Hypothalamus (tissue), 51 donors: ENCODE measurements at regions not wholly inside any gene's neighbourhood (a gene's known extent, or its start where the extent isn't known, plus 50 kb on each side); places are given as distances from the start of the nearest gene placed in this dataset.

ENCODE experiments used
- DNase-seq, 51 donors: peaks; one replicate each; lab custom pipeline; 2025; lab: John Stamatoyannopoulos, UW

DNA sequence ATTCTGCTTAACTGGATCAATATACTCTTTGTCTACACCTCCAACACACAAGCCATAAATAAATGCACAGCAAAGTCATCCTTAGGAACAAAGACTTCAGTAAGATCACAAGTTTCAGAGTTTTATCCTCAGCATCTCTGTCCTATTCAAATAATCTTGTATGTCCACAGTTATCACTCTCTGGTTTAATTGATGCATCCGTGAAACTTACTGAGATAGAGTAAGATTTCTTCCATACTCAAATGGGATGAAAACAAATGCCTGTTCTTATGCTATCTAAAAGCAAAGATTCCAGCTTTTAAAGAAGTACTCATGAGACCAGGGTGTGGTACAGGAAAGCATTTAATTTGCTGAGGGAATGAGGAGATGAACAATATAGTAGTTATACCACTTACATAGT lies 184.6 kb upstream of the SLC7A11 start:
- no peak for DNase-seq

GRCh38 chr4:138420471-138420870 lies 178.3 kb upstream of the SLC7A11 start:
- DNase-seq, result no peak

GRCh38 chr4:138414202-138414601 lies 172.1 kb upstream of the SLC7A11 start:
- DNase-seq, result no peak

DNA sequence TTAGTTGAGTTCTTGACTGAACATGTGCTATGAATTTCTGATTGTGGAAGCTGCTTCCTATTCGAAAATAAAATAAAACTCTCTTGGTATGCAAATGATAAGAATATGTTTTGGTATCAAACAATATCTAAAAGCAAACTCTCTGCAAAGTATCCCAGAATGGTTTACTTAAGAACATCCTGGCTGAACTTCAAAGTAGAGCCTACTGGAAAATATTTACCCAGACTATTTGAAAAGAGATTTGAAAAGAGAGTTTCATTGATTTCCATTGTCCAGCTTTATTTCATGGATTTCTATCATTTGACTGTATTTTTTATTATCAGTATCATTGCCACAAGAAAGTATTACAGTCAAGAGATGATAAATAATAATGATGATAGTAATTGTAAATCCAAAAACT lies 171.1 kb upstream of the SLC7A11 start:
- no peak for DNase-seq

DNA sequence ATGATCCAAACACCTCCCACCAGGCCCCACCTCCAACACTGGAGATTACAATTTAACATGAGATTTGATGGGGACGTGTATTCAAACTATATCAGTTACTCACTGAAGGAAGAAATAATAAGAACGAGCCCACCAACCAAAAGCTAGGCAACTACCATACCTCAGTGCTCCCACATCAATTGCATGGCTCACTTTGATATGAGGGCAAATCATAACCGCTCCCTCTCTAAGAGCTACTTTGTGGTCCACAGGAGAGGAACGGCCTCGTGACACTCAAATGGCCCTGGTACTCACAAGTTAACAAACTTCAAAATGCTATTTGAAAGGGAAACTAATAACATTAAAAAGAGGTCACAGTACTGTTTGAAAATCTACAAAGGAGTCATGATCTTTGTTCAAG lies 170.7 kb upstream of the SLC7A11 start:
- DNase-seq, result no peak

DNA sequence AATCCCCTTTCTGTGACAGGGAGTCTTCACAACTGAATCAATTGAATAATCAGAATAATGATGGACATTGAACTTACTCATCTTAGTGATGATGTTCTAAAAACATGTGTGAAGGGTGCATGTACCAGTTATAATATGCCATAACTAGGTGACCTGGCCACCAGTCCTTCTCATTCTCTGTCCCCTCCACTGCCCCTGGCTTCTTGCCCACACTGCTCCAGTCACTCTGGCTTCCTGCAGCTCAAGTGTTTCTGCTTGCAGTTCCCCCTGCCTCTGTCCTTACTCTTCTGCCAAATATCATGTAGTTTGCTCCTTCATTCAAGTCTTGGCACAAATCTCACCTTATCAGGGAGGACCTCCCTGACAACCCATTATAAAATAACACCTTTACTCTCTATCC lies 168.1 kb upstream of the SLC7A11 start:
- peak in 1 of 51 donors; percentile 8 for DNase-seq

DNA sequence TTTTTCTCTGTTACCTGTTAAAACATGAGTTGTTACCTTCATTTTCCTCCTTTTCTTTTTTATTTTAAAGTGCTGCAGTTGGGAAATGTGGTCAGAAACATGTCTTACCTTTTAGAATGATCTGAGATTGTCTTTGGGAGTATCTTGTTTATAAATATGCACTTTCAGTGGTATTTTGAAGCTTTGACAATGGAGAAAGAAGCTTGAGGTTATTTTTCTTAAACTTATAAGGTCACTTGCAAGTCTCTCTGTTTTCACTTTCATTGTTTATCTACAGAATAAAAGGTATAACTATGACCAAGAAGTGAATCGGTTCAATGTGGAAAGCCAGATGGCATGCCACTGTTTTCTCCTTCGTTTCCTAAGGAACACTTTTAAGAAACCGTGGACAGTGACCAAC lies 167.5 kb upstream of the SLC7A11 start:
- DNase-seq, result no peak

DNA sequence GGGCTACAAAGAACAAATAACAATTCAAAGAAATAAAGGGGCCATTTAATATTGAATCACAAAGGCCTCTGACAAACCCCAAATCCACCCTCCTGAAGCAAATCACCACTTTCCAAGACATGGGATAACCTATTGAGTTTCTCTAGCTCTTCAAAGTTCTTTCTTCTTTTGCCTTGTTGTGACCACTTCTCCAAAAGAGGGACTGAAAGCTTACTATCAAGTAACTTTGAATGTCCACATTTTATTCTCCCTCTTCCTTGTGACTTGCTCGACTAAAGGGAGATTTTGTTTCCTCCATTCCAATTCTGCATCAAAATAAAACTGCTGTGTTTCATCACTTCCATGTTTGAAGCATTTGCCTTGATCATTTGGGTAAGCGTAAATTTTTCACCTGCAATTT lies 166.6 kb upstream of the SLC7A11 start:
- no peak for DNase-seq

DNA sequence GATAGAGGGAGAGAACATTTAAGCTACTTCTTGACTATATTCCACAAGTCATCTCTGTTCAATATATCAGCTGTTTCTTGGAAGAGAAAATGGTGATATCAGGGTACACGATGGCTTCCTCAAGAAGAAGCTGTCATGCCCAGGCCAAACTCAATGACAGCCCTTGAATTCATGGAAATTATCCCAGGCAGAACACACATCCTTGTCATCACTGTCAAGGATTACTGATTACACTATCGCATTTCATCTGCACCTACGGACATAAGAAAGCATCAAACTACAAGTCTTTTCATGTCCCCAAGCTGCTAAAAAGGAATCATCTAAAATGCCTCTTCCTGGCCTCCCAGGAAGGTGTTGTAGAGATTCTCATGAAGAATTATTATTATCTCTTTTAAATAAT lies 165.2 kb upstream of the SLC7A11 start:
- DNase-seq, result no peak

- no peak for DNase-seq
Observed at GRCh38 chr4:138406876-138407275, 164.7 kb upstream of the SLC7A11 start.

DNA sequence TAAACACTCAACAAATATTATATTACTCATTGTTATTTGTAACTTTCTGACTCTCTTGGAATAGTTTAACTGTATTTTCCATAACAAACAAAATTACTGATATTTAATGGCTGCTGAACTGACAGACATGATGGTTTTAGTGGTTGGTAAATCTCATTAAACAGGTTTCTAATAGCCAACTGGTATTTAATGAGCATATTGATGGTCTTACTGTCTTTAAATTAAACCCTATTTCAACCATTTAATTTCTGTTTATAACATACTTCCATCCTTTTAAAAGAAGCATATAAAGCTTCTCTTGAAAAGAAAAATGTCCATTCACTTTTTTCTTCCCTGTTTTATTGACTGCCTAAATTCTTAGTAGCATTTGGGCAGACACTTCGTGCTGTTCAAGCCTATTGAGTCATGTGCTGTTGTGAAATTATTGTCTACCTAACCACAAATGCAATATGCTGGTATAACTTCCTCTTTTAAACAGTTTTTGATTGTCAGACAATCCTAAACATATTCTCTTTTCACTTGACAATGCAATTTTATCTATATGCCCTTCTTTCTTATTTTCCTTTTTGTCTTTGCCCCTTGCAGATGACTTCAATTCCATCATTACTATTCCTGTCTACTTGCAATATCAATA lies 163.9 kb upstream of the SLC7A11 start:
- no peak for DNase-seq

- DNase-seq, result no peak
Observed at GRCh38 chr4:138405466-138405891, 163.3 kb upstream of the SLC7A11 start.

DNA sequence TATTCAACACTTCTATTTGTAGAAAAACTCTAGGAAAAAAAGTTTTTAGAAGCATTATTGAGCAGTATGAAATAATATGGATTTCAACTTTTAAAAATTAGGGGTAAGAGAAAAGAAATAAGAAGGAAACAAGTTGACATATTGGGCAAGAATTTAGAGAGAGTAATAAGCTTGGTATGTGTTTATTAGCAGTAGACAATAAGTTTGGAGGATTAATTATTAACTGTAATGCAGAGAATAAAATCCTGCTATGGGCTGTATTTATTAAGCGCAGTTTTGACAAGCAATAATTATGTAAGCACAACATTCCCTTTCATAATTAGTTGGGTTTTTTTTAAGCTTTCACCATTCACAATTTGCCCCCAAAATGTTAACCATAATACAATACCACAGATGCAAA lies 162.7 kb upstream of the SLC7A11 start:
- no peak for DNase-seq

- no peak for DNase-seq
Observed at GRCh38 chr4:138404251-138404650, 162.1 kb upstream of the SLC7A11 start.

GRCh38 chr4:138401334-138401733 lies 159.2 kb upstream of the SLC7A11 start:
- peak in 2 of 51 donors; percentile 4 to 6 for DNase-seq

DNA sequence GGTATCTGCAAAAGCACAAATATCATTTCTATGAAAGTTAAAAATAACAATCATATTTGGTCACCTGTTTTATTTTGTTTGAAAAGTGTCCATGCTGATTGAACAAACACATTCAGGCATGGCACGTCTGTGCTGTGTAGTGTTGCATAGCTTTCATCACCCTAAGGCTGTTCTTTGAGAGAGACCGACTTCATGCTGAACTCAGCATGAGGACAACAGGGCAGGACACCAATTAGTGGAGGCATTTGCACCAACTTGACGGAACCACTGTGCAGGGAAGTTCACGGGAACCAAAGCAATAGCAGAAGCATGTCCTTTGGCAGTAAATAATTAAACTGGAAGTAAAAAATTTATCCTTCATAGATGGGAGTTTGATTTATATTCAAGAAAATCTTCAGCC lies 158.4 kb upstream of the SLC7A11 start:
- no peak for DNase-seq

DNA sequence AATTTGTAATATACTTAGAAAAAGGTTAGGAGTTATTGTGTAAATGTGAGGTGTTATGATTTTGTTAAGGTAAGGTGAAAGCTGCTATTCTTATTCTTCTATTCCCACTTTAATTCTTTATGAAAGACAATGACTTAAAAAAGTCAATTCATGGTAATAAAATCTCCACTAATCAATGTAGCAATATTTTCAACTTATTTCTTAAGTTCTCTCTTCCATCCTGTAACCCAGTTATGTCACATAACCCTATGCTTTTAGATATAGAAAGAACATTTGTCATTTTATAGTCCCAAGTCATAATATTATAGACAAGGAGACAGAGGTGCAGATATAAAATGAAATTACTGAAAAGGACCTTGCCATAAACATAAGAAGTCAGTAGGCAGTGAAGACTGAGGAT lies 157.9 kb upstream of the SLC7A11 start:
- no peak for DNase-seq

GRCh38 chr4:138399081-138399480 lies 156.9 kb upstream of the SLC7A11 start:
- no peak for DNase-seq

DNA sequence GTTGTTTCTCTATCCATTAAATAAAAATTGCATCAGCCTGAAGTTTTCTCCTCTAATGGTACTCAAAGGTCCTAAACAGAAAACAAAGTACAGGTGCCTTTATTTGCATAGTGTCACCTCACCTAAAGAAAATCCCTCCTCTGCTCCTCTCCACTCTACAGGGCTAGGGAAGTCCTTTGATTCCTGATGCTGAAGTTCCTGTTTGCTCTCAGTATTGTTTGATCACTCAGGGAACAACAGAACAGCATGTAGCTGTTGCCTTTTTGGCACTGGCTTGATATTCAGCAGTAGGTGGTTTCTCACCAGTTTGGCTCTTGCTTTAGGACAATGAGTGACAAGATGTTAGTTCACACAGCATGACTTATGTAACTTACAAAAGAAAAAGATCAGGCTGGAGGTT lies 156.2 kb upstream of the SLC7A11 start:
- DNase-seq, result no peak

- DNase-seq, result no peak
Observed at GRCh38 chr4:138393886-138394610, 151.9 kb upstream of the SLC7A11 start.

GRCh38 chr4:138392751-138393308 lies 150.7 kb upstream of the SLC7A11 start:
- DNase-seq, result no peak

GRCh38 chr4:138389976-138390685 lies 148.0 kb upstream of the SLC7A11 start:
- DNase-seq, result no peak
